ENCODE measurements at regions not wholly inside any gene's neighbourhood (a gene's known extent, or its start where the extent isn't known, plus 50 kb on each side); places are given as distances from the start of the nearest gene placed in this dataset.

GRCh38 chr2:83757329-83757728, 701.8 kb downstream of the SUCLG1 start:
- TF ChIP-seq, protein P1, sequence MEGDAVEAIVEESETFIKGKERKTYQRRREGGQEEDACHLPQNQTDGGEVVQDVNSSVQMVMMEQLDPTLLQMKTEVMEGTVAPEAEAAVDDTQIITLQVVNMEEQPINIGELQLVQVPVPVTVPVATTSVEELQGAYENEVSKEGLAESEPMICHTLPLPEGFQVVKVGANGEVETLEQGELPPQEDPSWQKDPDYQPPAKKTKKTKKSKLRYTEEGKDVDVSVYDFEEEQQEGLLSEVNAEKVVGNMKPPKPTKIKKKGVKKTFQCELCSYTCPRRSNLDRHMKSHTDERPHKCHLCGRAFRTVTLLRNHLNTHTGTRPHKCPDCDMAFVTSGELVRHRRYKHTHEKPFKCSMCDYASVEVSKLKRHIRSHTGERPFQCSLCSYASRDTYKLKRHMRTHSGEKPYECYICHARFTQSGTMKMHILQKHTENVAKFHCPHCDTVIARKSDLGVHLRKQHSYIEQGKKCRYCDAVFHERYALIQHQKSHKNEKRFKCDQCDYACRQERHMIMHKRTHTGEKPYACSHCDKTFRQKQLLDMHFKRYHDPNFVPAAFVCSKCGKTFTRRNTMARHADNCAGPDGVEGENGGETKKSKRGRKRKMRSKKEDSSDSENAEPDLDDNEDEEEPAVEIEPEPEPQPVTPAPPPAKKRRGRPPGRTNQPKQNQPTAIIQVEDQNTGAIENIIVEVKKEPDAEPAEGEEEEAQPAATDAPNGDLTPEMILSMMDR (IDR thresholded peaks at IDR 0.05) = no peak
- no peak for TF ChIP-seq ZFX (IDR thresholded peaks at IDR 0.05; ENCODE audit: borderline replicate concordance)

Measured in 22Rv1 (cell line).